LNCaP clone FGC (cell line): ENCODE measurements at regions not wholly inside any gene's neighbourhood (a gene's known extent, or its start where the extent isn't known, plus 50 kb on each side); places are given as distances from the start of the nearest gene placed in this dataset.

Experiments
- DNase-seq: peaks from one replicate; pipeline ENCODE4 v3.0.0-alpha.2; 2011; ENCODE audit warnings: low read depth
- H3K4me3 ChIP-seq: 2 replicates; pipeline ENCODE4 v1.5.1; 2011; ENCODE audit warnings: mild to moderate bottlenecking, low read depth, low read length, control low read depth
- TF ChIP-seq, protein P1 (sequence below): IDR thresholded peaks from 2 replicates; pipeline ENCODE4 v1.5.1; 2012; ENCODE audit warnings: mild to moderate bottlenecking; ENCODE audit not compliant: control insufficient read depth, insufficient read depth; ENCODE audit errors: extremely low read depth

- no peak overlapping the region for H3K4me3 ChIP-seq
- TF ChIP-seq, protein P1, sequence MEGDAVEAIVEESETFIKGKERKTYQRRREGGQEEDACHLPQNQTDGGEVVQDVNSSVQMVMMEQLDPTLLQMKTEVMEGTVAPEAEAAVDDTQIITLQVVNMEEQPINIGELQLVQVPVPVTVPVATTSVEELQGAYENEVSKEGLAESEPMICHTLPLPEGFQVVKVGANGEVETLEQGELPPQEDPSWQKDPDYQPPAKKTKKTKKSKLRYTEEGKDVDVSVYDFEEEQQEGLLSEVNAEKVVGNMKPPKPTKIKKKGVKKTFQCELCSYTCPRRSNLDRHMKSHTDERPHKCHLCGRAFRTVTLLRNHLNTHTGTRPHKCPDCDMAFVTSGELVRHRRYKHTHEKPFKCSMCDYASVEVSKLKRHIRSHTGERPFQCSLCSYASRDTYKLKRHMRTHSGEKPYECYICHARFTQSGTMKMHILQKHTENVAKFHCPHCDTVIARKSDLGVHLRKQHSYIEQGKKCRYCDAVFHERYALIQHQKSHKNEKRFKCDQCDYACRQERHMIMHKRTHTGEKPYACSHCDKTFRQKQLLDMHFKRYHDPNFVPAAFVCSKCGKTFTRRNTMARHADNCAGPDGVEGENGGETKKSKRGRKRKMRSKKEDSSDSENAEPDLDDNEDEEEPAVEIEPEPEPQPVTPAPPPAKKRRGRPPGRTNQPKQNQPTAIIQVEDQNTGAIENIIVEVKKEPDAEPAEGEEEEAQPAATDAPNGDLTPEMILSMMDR: no peak
- no peak for DNase-seq
Measured at GRCh38 chr20:55394592-55394991, 610.7 kb downstream of the CBLN4 start.

DNA sequence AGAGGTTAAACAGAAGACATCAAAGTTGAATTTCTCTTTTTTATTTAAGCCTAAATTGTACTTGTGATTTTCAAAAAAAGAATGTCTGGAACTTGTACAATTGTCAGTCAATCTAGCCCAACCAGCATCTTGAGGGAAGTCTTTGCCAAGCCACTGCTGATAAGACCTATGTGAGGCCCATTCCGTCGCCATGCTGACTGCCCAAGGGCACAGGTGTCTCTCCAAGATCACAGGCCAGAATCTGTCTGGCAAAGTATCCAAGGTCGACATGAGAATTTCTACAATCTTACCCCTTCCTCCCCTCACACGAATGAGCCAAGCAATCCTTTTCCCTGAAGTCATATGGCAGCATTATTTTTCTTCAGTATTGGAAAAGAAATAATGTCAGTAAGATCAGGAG, 614.5 kb downstream of the CBLN4 start:
- no peak for DNase-seq
- TF ChIP-seq, protein P1: no peak
- H3K4me3 ChIP-seq: no peak overlapping the region

DNA sequence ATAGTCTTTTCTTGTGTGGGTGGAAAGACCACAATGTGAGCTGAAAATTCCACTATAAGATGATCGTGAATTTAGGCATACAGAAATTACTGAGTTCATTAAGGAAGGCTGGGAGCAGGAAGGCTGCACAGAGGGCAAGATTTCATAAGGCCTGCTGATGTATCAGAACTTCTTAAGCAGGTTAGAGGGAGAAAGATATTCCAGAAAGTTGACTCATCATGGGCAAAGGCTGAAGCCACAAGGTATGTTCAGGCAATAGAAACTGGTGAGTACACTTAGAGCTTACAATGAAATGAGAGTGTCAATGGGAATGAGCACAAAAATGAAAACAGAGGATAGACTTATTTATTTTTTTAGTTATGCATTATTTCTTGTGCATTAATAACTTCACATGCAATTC, 618.6 kb downstream of the CBLN4 start:
- TF ChIP-seq, protein P1: no peak
- DNase-seq: no peak

DNA sequence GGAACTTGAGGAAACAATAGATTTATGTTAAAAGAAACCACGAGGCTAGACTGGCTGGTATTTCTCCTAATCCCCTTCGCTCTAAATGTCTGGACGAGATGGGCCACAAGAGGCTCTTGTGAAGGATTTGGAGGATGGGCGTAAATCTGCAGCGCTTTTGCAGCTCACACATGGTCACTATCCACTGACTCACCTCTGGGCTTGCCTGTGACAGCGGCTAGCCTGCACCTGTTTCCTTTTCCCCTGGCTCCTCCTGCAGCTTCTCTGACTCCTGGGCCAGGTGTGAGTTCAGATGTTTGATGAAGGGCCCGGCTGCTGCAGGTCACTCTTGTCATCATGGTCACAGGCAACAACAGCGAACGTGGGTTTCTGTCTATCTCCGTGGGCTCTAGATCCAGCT, 629.4 kb downstream of the CBLN4 start:
- TF ChIP-seq, protein P1: no peak
- H3K4me3 ChIP-seq: no peak overlapping the region
- no peak for DNase-seq

More for the DNA sequence above, 618.6 kb downstream of the CBLN4 start:
- H3K4me3 ChIP-seq: no peak overlapping the region

DNA sequence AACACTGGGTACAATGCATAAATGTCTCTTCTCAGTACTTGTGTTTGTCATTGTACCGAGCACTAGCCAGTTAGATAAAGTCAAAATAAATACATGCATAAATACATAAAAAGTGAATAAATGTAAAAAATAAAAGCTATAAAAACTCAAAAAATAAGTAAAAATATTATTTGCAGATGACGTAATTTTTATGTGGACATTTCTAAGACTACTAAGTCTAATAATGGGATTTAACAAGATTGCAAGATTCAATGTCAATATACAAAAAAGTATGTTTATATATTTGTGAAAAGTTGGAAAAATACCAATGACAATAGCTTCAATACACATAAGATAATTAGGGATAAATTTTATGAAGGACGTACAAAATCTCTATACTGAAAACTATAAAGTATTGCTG, 639.6 kb downstream of the CBLN4 start:
- DNase-seq: no peak
- TF ChIP-seq, protein P1: no peak
- no peak overlapping the region for H3K4me3 ChIP-seq

DNA sequence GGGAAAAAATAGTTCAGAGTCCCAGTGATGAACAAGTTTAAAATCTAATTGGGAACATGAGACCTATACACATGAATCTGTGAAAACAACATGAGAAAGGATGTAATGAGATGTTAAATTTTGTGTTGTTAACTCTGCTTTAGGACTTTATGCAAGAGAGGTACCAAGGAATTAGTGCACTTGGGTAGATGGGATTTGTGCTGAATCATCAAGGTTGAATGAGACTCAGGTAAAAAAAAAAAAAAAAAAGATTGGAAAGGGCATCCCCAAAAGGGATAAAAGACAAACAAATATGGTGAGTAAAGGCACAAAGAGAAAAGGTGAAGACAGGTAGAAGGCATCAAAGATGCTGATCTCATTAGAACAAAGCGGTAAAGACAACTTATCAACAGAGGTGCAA, 644.4 kb downstream of the CBLN4 start:
- DNase-seq: no peak
- TF ChIP-seq, protein P1: no peak
- no peak overlapping the region for H3K4me3 ChIP-seq

GRCh38 chr20:55354720-55355119, 650.6 kb downstream of the CBLN4 start:
- no peak for DNase-seq
- TF ChIP-seq, protein P1: no peak
- no peak overlapping the region for H3K4me3 ChIP-seq
